GM19240 (cell line): ENCODE measurements at regions not wholly inside any gene's neighbourhood (a gene's known extent, or its start where the extent isn't known, plus 50 kb on each side); places are given as distances from the start of the nearest gene placed in this dataset.
"Not testable (repeated sequence)": the region's sequence is repeated elsewhere in the genome, so short reads cannot be mapped to it uniquely, and the experiment has no call there.

Experiments
- DNase-seq: peaks from one replicate; pipeline ENCODE4 v3.0.0; 2011; ENCODE audit warnings: low spot score; ENCODE audit not compliant: insufficient read length

DNA sequence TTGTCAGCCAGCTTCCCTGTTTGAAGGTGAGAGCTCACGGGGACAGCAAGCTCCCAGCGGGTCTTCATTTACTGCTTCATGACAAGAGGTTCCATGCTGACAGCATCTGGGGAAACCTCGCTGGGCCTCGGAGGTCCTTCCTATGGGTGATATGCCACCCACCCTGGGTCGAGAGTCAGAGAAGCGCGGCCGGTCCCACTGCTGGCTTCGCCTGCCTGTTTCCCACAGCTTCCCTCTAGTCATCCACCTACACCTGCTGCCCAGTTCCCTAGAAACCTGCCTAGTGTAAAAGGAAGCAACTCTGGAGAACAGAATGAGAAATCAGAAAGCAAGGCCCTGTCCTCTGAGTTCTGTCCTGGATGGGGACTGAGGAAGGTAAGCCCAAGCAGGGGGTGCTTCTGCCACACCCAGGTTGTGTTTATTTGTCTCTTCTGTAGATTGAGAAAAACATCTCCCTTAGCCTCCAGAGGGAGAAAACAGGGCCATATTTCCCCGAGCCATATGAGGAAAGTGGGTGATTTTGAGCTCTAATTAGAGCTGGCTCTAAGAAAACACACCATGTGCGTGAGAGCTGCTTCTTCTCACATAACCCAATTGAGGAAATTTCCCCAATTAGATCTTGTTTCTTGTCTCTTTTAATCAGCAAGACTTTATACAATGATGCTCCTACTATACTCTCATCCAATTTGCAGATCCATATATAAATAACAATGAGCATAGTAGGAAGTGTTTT, 504.3 kb downstream of the IRS2 start:
- no peak for DNase-seq

DNA sequence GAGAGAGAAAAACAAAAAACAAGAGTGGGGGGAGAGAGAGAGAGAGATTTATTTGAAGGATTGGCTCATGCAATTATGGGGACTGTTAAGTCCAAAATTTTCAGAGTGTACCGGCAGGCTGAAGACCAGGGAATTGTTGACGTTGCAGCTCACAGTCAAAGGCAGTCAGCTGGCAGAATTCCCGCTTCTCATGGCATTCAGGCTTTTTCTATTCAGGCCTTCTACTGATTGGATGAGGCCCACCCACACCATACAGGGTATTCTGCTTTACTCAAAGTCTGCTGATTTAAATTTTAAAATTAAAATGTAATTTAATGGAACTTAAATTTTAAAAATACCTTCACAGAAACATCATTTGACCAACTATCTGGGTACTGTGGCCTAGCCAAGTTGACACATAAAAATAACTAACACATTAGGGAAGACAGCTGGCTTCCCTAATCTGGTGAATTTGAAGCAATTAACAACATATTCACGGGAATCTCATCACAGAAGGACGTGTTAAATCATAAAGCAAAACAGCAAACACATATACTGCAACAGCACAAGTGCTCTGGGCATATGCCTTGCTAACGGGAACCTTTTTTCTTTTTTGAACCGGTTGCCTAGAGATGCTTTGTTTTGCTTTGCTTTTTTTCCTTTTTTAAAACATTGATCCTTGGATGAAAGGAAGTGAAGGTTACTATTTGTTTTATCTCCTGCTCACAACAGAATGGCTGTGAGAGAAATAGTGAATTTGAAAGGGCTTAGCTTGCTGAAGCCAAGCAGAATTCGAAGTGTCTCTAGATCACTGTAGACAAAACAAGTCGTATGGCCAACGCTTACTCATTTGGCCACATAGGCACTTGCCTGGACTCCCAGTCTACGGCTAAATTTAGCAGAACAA, 505.1 kb downstream of the IRS2 start:
- DNase-seq: no peak

DNA sequence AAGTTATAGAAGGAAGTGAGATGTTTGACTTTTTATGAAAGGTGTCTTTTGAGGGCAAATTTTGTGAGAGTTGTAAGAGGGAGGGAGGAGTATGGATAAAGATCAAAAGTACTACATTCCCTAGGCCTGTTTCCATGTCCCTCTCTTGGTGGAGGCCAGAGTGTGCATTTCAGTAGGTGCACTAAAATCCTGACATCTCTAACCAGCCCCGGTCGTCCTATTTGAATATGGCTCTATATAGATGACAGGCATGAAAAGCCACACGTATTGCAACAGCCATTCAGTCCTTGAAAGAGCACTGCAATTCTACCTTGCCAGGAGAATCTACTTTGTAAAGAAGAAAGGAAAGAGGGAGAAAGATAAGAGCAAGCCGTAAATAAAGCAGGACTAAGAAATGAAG, 510.1 kb downstream of the IRS2 start:
- DNase-seq: no peak

DNA sequence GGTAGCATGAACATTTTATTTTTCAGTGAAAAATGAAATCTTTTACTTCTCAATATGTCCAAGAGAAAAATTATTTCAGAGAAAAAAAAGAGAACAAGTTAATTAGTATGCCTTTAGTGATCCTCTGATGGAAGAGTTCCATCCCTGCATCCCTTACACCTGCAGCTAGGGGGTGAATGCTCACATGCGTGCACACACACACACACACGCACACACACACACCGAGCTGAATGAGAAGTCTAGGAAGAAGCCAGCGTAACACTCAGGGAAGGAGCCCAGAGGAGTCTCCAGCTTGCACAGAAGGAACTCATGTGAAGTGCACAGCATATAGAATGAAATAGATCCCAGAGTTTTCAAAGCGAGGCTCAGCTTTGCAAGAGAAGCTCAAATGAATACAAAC, 510.5 kb downstream of the IRS2 start:
- DNase-seq: no peak

DNA sequence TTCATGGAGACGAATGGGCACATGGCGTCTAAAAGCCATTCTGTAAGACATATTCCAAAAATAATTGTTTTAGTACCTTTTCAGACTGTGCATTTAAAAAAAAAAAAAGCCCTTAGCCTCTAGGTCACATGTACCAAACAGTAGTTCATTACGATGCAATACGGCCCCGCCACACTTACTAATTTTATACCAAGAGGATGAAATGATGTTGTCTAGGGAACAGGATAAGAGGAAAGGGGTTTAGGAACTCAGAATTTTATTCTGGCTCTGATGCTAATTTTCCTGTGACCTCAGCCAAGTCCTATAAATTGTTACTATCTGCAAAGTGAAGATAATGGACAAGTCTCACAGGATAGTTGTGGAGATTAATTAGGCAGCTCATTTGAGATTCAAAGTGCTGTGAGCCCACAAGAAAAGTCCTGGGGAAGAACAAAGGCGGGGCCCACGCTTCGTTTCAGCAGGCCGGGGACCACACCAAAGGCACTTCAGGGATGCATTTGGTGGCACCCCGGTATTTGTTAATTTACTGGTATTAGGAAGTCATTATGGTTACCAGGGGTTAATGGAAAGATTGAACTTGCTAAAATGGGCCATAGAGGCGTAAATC, 511.1 kb downstream of the IRS2 start:
- no peak for DNase-seq

DNA sequence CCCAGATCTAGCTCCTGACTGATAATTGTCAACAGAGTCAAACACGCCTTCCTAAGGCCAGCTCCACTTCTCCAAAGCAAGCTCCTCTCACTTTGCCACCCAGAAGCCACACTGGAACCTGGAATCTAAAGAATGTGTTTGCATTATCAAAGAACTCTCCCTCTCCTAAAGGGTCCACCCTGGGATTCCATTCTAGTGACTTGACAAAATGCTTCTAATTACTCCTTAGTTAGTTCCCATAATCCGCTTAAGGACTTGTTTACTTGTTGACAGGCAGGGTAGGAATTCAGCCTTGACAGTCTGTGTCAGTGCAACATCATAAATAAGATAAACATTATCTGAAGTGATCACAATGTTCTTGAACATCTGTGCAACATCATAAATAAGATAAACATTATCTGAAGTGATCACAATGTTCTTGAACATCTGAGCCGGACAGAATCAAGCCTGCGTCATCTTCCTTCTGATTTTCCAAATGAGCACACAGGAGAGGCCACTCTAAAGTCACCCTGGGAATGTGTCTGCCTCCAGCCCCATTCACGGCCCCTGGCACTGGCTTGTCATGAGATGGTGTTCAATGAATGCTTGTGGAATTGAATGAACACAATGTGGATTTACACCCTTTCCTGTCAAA, 512.1 kb downstream of the IRS2 start:
- DNase-seq: no peak

DNA sequence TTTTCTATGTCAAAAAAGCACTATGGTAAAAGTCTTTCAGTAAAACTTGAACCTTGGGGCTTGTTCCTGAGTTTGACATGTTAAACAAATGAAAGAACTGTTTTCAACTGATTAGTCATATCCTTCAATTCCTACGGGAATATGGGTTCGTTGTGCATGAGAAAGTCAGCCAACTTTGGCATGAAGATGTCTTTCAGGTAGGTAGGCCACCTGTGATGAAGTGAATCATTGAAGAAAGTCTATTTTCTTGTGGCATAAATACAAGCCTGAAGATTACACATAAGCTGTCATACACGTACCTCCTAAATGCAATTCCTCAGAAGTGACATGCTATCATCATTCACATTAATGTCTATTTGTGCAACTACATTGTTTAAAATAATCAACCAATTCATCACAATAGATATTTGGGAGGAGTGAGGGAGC, 513.0 kb downstream of the IRS2 start:
- DNase-seq: no peak

DNA sequence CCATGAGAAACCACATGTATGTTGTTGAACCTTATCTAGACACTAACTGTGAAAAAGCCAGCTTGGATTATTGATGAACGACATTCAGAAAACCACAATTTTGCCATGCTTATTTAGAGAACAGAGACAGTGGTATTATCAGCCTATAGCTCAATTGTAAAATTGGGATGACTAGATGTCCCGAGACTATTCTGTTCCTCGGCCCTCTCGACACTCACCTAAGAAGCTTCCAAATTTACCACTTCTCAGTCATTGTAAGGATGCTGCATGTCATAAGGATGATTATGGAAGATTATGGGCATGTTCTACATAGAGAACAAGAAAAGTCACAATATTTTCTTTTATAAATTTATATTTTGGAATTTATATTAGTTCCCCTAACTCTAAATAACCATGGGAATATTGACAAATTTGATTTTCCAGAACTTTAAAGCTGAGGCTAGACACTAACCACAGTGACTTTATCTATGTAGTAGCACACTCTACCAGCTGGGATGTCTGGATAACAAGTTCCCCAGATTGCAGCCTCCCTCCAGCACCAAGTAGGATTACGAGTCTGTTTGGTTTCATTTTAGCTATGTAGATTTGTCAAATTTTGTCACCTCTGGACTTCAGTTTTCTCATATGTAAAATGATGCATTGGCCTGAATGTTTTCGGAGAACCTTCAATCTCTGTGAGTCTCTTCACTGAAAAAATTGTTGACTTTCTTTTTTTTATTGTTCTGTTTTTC, 513.6 kb downstream of the IRS2 start:
- no peak for DNase-seq

DNA sequence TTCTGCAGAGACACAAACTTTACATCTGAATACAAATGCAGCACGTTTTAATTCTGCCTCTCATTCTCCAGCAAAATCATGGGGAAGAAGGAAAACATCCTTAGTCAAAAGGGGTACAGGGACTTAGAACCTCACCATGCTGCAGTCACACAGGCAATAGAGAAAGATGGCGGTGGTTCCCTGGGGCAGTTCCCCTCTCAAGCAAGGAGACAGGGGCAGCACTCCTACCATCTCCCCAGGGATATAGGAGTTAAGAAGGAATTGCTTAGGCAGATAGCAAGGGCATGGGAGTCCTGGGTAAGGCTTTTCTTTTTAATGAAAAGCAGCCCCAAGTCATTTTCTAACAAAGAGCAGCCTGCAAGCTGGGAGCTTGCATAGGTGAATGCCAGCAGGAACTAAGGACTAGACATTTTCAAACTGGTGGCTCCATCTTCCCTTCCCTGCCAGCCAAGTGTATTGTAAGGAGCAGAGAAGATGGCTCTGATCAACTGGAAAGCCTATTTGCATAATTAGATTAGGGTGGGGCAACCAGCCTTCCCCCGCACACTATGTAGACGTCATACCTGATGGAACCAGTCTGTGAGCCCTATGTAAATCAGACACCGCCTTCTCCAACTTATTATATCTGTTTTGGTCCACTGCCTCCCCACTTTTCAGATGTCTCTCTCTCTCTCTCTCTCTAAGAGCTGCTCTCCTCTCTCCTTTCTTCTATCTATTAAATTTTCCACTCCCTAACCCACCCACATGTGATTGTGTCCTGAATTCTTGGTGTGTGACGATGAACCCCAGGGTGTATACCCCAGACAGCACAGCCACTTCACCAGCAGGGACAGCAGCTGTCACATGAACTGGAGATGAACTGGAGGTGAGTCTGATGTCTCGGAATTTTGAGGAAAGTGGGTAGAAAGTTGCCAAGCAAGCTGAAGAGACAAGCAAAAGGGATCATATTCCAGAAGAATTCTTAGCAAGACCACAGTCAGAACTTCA, 514.5 kb downstream of the IRS2 start:
- no peak for DNase-seq

DNA sequence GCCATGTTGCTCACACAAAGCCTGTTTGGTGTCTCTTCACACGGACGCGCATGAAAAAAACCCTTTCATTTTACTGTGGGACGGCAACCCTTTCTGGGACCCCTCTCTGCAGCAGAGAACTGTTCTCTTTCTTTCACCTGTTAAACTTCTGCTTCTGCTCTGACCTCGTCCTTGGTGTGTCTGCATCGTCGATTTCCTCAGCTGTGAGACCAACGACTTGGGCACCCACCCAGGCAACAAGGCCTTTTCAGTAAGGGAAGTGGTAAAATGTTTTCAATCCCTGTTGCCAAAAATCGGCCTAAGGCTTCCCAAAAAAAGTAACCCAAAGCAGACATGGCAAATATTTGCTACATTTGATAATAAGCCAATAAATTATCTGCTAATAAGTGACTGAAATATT, 515.3 kb downstream of the IRS2 start:
- DNase-seq: no peak

DNA sequence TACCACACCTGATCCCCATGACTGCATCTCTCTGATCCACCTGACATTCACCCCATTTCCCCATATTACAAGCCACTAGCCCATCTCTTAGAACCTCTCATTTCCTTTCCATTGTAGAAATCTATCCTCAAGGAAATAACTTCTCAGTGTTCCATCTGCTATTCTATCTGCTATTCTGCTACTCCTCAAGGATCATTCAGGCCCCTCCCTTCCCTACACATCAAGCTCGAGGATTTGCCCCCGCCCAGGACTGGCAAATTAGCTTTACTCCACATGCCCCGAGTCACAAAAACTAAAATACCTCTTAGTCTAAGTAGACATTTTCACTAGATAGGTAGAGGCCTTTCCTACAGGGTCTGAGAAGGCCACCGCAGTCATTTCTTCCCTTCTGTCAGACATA, 517.0 kb downstream of the IRS2 start:
- DNase-seq: not testable (repeated sequence)

DNA sequence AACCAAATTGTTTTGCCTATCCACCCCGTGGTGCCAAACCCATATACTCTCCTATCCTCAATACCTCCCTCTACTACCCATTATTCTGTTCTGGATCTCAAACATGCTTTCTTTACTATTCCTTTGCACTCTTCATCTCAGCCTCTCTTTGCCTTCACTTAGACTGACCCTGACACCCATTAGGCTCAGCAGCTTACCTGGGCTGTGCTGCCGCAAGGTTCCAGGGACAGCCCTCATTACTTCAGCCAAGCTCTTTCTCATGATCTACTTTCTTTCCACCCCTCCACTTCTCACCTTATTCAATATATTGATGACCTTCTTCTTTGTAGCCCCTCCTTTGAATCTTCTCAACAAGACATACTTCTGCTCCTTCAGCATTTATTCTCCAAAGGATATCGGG, 517.9 kb downstream of the IRS2 start:
- DNase-seq: not testable (repeated sequence)

DNA sequence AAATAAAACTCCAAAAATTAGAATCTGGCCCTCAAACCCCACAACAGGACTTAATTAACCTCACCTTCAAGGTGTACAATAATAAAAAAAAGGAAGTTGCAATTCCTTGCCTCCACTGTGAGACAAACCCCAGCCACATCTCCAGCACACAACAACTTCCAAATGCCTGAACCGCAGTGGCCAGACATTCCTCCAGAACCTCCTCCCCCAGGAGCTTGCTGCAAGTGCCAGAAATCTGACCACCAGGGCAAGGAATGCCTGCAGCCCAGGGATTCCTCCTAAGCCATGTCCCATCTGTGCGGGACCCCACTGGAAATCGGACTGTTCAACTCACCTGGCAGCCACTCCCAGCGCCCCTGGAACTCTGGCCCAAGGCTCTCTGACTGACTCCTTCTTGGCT, 519.0 kb downstream of the IRS2 start:
- not testable (repeated sequence) for DNase-seq

DNA sequence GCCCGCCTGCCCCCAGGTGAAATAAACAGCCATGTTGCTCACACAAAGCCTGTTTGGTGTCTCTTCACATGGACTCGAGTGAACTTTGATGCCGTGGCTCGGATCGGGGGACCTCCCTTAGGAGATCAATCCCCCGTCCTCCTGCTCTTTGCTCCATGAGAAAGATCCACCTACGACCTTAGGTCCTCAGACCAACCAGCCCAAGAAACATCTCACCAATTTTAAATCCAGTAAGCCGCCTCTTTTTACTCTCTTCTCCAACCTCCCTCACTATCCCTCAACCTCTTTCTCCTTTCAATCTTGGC, 521.0 kb downstream of the IRS2 start:
- DNase-seq: not testable (repeated sequence)

DNA sequence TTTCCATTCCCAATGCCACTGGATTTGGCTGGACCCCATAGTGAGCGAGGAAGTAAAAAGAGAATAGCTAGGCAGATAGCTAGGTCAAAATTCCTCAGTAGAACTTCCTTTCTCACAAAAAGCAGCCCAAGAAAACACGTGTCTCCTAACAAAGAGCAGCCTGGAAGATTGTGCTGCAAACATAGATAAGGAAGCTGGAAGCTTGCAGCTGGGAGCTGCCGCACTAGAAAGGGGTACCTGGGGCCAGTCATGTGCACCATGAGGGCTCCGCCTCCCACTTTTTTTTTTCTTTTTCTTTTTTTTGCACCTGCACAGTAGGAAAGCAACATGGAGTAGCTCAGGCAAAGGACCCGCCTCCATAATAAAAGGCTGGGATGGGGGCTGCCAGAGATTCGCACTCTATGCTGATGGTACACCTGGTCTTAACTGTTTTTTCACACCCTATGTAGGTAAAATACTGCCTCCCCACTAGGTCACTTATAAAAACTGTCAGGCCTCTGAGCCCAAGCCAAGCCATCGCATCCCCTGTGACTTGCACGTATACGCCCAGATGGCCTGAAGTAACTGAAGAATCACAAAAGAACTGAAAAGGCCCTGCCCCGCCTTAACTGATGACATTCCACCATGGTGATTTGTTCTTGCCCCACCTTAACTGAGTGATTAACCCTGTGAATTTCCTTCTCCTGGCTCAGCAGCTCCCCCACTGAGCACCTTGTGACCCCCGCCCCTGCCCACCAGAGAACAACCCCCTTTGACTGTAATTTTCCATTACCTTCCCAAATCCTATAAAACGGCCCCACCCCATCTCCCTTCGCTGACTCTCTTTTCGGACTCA, 521.6 kb downstream of the IRS2 start:
- not testable (repeated sequence) for DNase-seq

DNA sequence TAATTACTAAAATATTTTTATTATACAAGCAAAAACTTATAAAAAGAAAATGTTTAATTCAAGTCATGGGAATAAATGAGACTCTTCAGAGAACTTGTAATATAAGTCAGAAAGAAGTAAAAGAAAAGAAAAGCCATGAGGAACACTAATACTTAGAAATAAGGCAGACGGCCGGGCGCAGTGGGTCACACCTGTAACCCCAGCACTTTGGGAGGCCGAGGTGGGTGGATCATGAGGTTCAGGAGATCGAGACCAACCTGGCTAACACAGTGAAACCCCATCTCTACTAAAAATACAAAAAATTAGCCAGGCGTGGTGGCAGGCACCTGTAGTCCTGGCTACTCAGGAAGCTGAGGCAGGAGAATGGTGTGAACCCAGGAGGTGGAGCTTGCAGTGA, 528.6 kb downstream of the IRS2 start:
- not testable (repeated sequence) for DNase-seq
